HepG2 (cell line): ENCODE measurements at regions not wholly inside any gene's neighbourhood (a gene's known extent, or its start where the extent isn't known, plus 50 kb on each side); places are given as distances from the start of the nearest gene placed in this dataset.
A peak's percentile ranks its signal among the peaks of the same experiment; 100 is the strongest.

Source experiments
- ADNP ChIP-seq: sonication (generic); formaldehyde crosslinking; IDR thresholded peaks from 2 replicates; pipeline ENCODE4 v1.4.0; 2020; ENCODE audit warnings: missing genetic modification reagents
- ATF7-NPFF ChIP-seq: sonication (generic); formaldehyde crosslinking; IDR thresholded peaks from 2 replicates; pipeline ENCODE4 v1.8.1; 2023; ENCODE audit warnings: mild to moderate bottlenecking, low read depth, missing genetic modification reagents, moderate library complexity
- BHLHE40 ChIP-seq: IDR thresholded peaks from 2 replicates; pipeline ENCODE4 v1.6.1; 2011; ENCODE audit warnings: low read length, improper control_type of control experiment
- BRF2 ChIP-seq: sonication (generic); formaldehyde crosslinking; IDR thresholded peaks from 2 replicates; pipeline ENCODE4 v1.8.1; 2022; ENCODE audit warnings: mild to moderate bottlenecking, missing genetic modification reagents
- ELF4 ChIP-seq: sonication (generic); formaldehyde crosslinking; IDR thresholded peaks from 2 replicates; pipeline ENCODE4 v1.5.0; 2020; ENCODE audit warnings: missing genetic modification reagents, mild to moderate bottlenecking, moderate library complexity, borderline replicate concordance
- FOXK2 ChIP-seq: fragments of 450-650 bp; IDR thresholded peaks from 2 replicates; pipeline ENCODE4 v1.6.1; 2016
- GMEB1 ChIP-seq: sonication (generic); formaldehyde crosslinking; IDR thresholded peaks from 2 replicates; pipeline ENCODE4 v1.5.1; 2020; ENCODE audit warnings: missing genetic modification reagents, mild to moderate bottlenecking, borderline replicate concordance
- HNF4A ChIP-seq: sonication (generic); formaldehyde crosslinking; IDR thresholded peaks from 2 replicates; pipeline ENCODE4 v1.4.0; 2020; ENCODE audit warnings: missing genetic modification reagents
- MBNL3 ChIP-seq: fragments of 250-450 bp; sonication (Bioruptor Pico); conservative IDR thresholded peaks from 2 replicates; pipeline ENCODE4 v1.8.0; 2022; ENCODE audit warnings: mild to moderate bottlenecking, inconsistent platforms
- MTA1 ChIP-seq: sonication (generic); formaldehyde crosslinking; IDR thresholded peaks from 2 replicates; pipeline ENCODE4 v1.4.0; 2020; ENCODE audit warnings: missing genetic modification reagents, mild to moderate bottlenecking, borderline replicate concordance
- NFATC3 ChIP-seq: sonication (generic); formaldehyde crosslinking; IDR thresholded peaks from 2 replicates; pipeline ENCODE4 v1.5.1; 2020; ENCODE audit warnings: mild to moderate bottlenecking, missing genetic modification reagents
- NFIC ChIP-seq: IDR thresholded peaks from 2 replicates; pipeline ENCODE4 v1.6.1; 2012; ENCODE audit warnings: mild to moderate bottlenecking, low read length, inconsistent platforms
- NRL ChIP-seq: sonication (generic); formaldehyde crosslinking; IDR thresholded peaks from 2 replicates; pipeline ENCODE4 v1.5.0; 2020; ENCODE audit warnings: missing genetic modification reagents, mild to moderate bottlenecking, moderate library complexity, borderline replicate concordance
- PLSCR1 ChIP-seq: sonication (generic); formaldehyde crosslinking; IDR thresholded peaks from 2 replicates; pipeline ENCODE4 v1.5.0; 2020; ENCODE audit warnings: missing genetic modification reagents, mild to moderate bottlenecking, borderline replicate concordance
- RBFOX2 ChIP-seq: fragments of 200-400 bp; formaldehyde crosslinking; IDR thresholded peaks from 2 replicates; pipeline ENCODE4 v1.6.1; 2017; ENCODE audit warnings: low read depth, mild to moderate bottlenecking, low read length
- SIN3A ChIP-seq: IDR thresholded peaks from 2 replicates; pipeline ENCODE4 v1.6.1; 2011; ENCODE audit warnings: low read depth, mild to moderate bottlenecking, control low read depth, low read length, borderline replicate concordance
- SIN3B ChIP-seq: fragments of 150-350 bp; IDR thresholded peaks from 2 replicates; pipeline ENCODE4 v1.6.1; 2014; ENCODE audit warnings: low read length
- SP140L ChIP-seq: sonication (generic); formaldehyde crosslinking; IDR thresholded peaks from 2 replicates; pipeline ENCODE4 v1.4.0; 2020; ENCODE audit warnings: missing genetic modification reagents, borderline replicate concordance
- THRA ChIP-seq: sonication (generic); formaldehyde crosslinking; IDR thresholded peaks from 2 replicates; pipeline ENCODE4 v1.4.0; 2020; ENCODE audit warnings: missing genetic modification reagents, borderline replicate concordance
- ZBTB21 ChIP-seq: sonication (generic); formaldehyde crosslinking; IDR thresholded peaks from 2 replicates; pipeline ENCODE4 v1.4.0; 2020; ENCODE audit warnings: missing genetic modification reagents
- ZNF383 ChIP-seq: sonication (generic); formaldehyde crosslinking; IDR thresholded peaks from 2 replicates; pipeline ENCODE4 v1.4.0; 2020; ENCODE audit warnings: missing genetic modification reagents, mild to moderate bottlenecking, borderline replicate concordance
- ZNF414 ChIP-seq: sonication (generic); formaldehyde crosslinking; IDR thresholded peaks from 2 replicates; pipeline ENCODE4 v1.5.0; 2020; ENCODE audit warnings: missing genetic modification reagents
- ZNF543 ChIP-seq: sonication (generic); formaldehyde crosslinking; IDR thresholded peaks from 2 replicates; pipeline ENCODE4 v1.4.0; 2020; ENCODE audit warnings: mild to moderate bottlenecking, missing genetic modification reagents

GRCh38 chr16:10256784-10257641, 74.8 kb upstream of the GRIN2A start (continued):
- TF ChIP-seq MBNL3 (CRISPR knock-in tag) (no peak), GMEB1 (CRISPR knock-in tag) (peak; percentile 35; the same call in 1 of the 2 replicates), ELF4 (no peak), THRA (peak; percentile 81; the same call in 1 of the 2 replicates), NFIC (peak; percentile 84), ATF7-NPFF (CRISPR knock-in tag) (no peak), ZBTB21 (CRISPR knock-in tag) (0 out of 2 replicates have a peak, but pooled peaks have one; percentile 25), ADNP (CRISPR knock-in tag) (no peak; the same call in 1 of the 2 replicates), FOXK2 (peak; percentile 68), ZNF414 (CRISPR knock-in tag) (peak; percentile 35), NRL (CRISPR knock-in tag) (no peak), RBFOX2 (no peak), HNF4A (CRISPR knock-in tag) (peak; percentile 85), NFATC3 (CRISPR knock-in tag) (no peak), SP140L (no peak), BHLHE40 (no peak; the same call in 1 of the 2 replicates), ZNF543 (CRISPR knock-in tag) (peak; percentile 100), ZNF383 (CRISPR knock-in tag) (peak; percentile 98; the same call in 1 of the 2 replicates), SIN3A (peak; percentile 74; the same call in 1 of the 2 replicates), SIN3B (no peak), MTA1 (CRISPR knock-in tag) (peak; percentile 34; the same call in 1 of the 2 replicates), PLSCR1 (no peak), BRF2 (CRISPR knock-in tag) (no peak)
